ENCODE measurements at regions not wholly inside any gene's neighbourhood (a gene's known extent, or its start where the extent isn't known, plus 50 kb on each side); places are given as distances from the start of the nearest gene placed in this dataset.
"Not testable (repeated sequence)": the region's sequence is repeated elsewhere in the genome, so short reads cannot be mapped to it uniquely, and the experiment has no call there.

- TF ChIP-seq CTCF, POLR2A (IDR thresholded peaks at IDR 0.05): not testable (repeated sequence)
Measured at GRCh38 chr16:16565326-16565725, 186.4 kb downstream of the NPIPA7 start.

Measured in testis (tissue), 2 donors.